ENCODE measurements at regions not wholly inside any gene's neighbourhood (a gene's known extent, or its start where the extent isn't known, plus 50 kb on each side); places are given as distances from the start of the nearest gene placed in this dataset.
A peak's percentile ranks its signal among the peaks of the same experiment; 100 is the strongest.

- TF ChIP-seq REST (IDR thresholded peaks at IDR 0.05; ENCODE audit: low read depth) (no peak), ATF3 (IDR thresholded peaks at IDR 0.05) (no peak), MAX (IDR thresholded peaks at IDR 0.05) (no peak)
Observed at GRCh38 chr13:62710787-62711186, 1295.1 kb upstream of the PCDH20 start (continued).

GRCh38 chr13:62706048-62706447 is 1290.4 kb upstream of the PCDH20 start:
- ChIA-PET RAD21 (ENCODE audit: low non-redundant PET in 1 of 2, low total read pairs in 2 of 2, uncharacterized antibody in 2 of 2, unreplicated experiment in 2 of 2) (no interaction called here), POLR2A (interaction anchor here (0.8 kb wide), 1 partner anchor 12 kb away, joined by 3 read pairs; no protein-coding TSS in a partner anchor), CTCF (no interaction called here)
- ATAC-seq (peak; percentile 60), DNase-seq (ENCODE audit: low read depth, low spot score) (peak; percentile 51)
- Histone ChIP-seq H3K9ac (ENCODE audit: low read length) (no peak overlapping the region), H3K9me2 (ENCODE audit: insufficient read depth) (no peaks in the 10 kb centered on the region), H3K36me3 (ENCODE audit: control insufficient read depth in 1 of 2, insufficient read depth in 2 of 2, low read length in 2 of 2) (no peaks in the 10 kb centered on the region), H4K20me1 (ENCODE audit: insufficient read depth) (no peaks in the 10 kb centered on the region), H3K4me1 (ENCODE audit: control insufficient read depth in 1 of 2, insufficient read depth in 2 of 2, low read length in 2 of 2) (peaks cover 0 to 12% of the 10 kb centered on the region in 2 experiments; a peak in 2 of 4 replicates), H3K9me3 (ENCODE audit: control insufficient read depth in 1 of 2, insufficient read depth in 1 of 2, low read depth in 1 of 2, low read length in 2 of 2) (no peaks in the 10 kb centered on the region), H3K4me3 (replicated peaks in 1 of 2; ENCODE audit: low read depth in 1 of 2, low read length in 2 of 2) (no peak overlapping the region), H3K4me2 (ENCODE audit: low read length) (peak overlapping the region; percentile 34), H3K79me2 (ENCODE audit: insufficient read depth, low read length) (no peaks in the 10 kb centered on the region), H3K27me3 (ENCODE audit: insufficient read depth, low read length) (no peaks in the 10 kb centered on the region), H3K27ac (ENCODE audit: low read depth, low read length) (no peak overlapping the region), H2AFZ (ENCODE audit: low read depth, low read length, poor library complexity, severe bottlenecking) (peak overlapping the region; percentile 19)
- no TSS peak for BruUV-seq (replicated peaks)
- intact Hi-C loops (cut with micrococcal nuclease) = no loop called here
- TF ChIP-seq EGR1 (IDR thresholded peaks at IDR 0.05; ENCODE audit: low read depth) (no peak), CEBPB (IDR thresholded peaks at IDR 0.05; ENCODE audit: low read depth) (peak; percentile 19; the same call in 1 of the 2 replicates), RAD21 (IDR thresholded peaks at IDR 0.05; ENCODE audit: low read depth) (no peak), ZBTB33 (IDR thresholded peaks at IDR 0.05; ENCODE audit: extremely low read depth, insufficient replicate concordance, low read length) (no peak), CBX3 (IDR thresholded peaks at IDR 0.05; ENCODE audit: low read depth) (0 out of 2 replicates have a peak, but pooled peaks have one; percentile 51), MAX (IDR thresholded peaks at IDR 0.05) (0 out of 2 replicates have a peak, but pooled peaks have one; percentile 28), FOSL1 (IDR thresholded peaks at IDR 0.05; ENCODE audit: low read depth) (peak; percentile 86), ZNF274 (IDR thresholded peaks at IDR 0.05; ENCODE audit: low read depth, low read length) (no peak), JUND (IDR thresholded peaks at IDR 0.05) (peak; percentile 84), SP1 (IDR thresholded peaks at IDR 0.05; ENCODE audit: low read depth) (peak; percentile 71; the same call in 1 of the 2 replicates), SRF (IDR thresholded peaks at IDR 0.05; ENCODE audit: low read depth) (0 out of 2 replicates have a peak, but pooled peaks have one; percentile 37), SIN3A (IDR thresholded peaks at IDR 0.05; ENCODE audit: low read depth) (peak; percentile 36)

All from HCT116 (cell line).